Neuronal stem cell (in vitro differentiated cells): ENCODE measurements at regions not wholly inside any gene's neighbourhood (a gene's known extent, or its start where the extent isn't known, plus 50 kb on each side); places are given as distances from the start of the nearest gene placed in this dataset.

Experiments
- DNase-seq: peaks from one replicate; pipeline ENCODE4 v3.0.0-alpha.2; 2013; ENCODE audit warnings: low spot score
- H2AFZ ChIP-seq: one replicate; pipeline ENCODE4 v1.6.1; 2013; ENCODE audit warnings: mild to moderate bottlenecking, low read length, inconsistent platforms
- H2AK5ac ChIP-seq: 2 replicates; pipeline ENCODE4 v1.6.1; 2013; ENCODE audit warnings: low read depth, mild to moderate bottlenecking, inconsistent platforms, low read length, moderate library complexity, mixed read lengths
- H2BK120ac ChIP-seq: 2 replicates; pipeline ENCODE4 v1.6.1; 2013; ENCODE audit warnings: low read depth, mild to moderate bottlenecking, inconsistent platforms, low read length, moderate library complexity, mixed read lengths
- H2BK12ac ChIP-seq: one replicate; pipeline ENCODE4 v1.6.1; 2013; ENCODE audit warnings: low read length, inconsistent platforms
- H2BK15ac ChIP-seq: 2 replicates; pipeline ENCODE4 v1.6.1; 2013; ENCODE audit warnings: mild to moderate bottlenecking, low read length, inconsistent platforms, mixed read lengths
- H2BK5ac ChIP-seq: one replicate; pipeline ENCODE4 v1.6.1; 2013; ENCODE audit warnings: inconsistent platforms, mild to moderate bottlenecking, low read length, moderate library complexity
- H3K14ac ChIP-seq: one replicate; pipeline ENCODE4 v1.6.1; 2013; ENCODE audit warnings: low read length, inconsistent platforms
- H3K18ac ChIP-seq: 2 replicates; pipeline ENCODE4 v1.6.1; 2013; ENCODE audit warnings: low read length, inconsistent platforms
- H3K23ac ChIP-seq: 2 replicates; pipeline ENCODE4 v1.6.1; 2013; ENCODE audit warnings: low read depth, mild to moderate bottlenecking, mixed read lengths, low read length, inconsistent platforms; ENCODE audit not compliant: poor library complexity
- H3K27ac ChIP-seq: replicated peaks from 3 replicates; pipeline ENCODE4 v1.5.1; 2013; ENCODE audit warnings: low read length, inconsistent platforms
- H3K27me3 ChIP-seq, 3 experiments: 2 replicates each; pipeline ENCODE4 v1.6.1; 2013; ENCODE audit warnings: low read length in 3 of 3, mild to moderate bottlenecking in 2 of 3, inconsistent platforms in 1 of 3, low read depth in 1 of 3, mixed read lengths in 1 of 3, moderate library complexity in 1 of 3; ENCODE audit not compliant: control insufficient read depth in 3 of 3, insufficient read depth in 3 of 3
- H3K36me3 ChIP-seq, 2 donors: replicated peaks in 1 of 2; 2 replicates each; pipeline ENCODE4 v1.6.1; 2013; ENCODE audit warnings: low read length in 2 of 2; ENCODE audit not compliant: control insufficient read depth in 2 of 2, insufficient read depth in 2 of 2
- H3K4ac ChIP-seq: 2 replicates; pipeline ENCODE4 v1.6.1; 2013; ENCODE audit warnings: inconsistent platforms, mild to moderate bottlenecking, low read length, moderate library complexity
- H3K4me1 ChIP-seq, 2 donors: 1 replicate in 1 of 2; 2 replicates in 1 of 2; pipeline ENCODE4 v1.6.1; 2013; ENCODE audit warnings: low read length in 2 of 2, low read depth in 1 of 2; ENCODE audit not compliant: control insufficient read depth in 2 of 2, insufficient read depth in 1 of 2
- H3K4me2 ChIP-seq: one replicate; pipeline ENCODE4 v1.6.1; 2013; ENCODE audit warnings: mild to moderate bottlenecking, low read length, inconsistent platforms; ENCODE audit not compliant: insufficient read depth, poor library complexity, severe bottlenecking
- H3K4me3 ChIP-seq, 2 donors: 2 replicates each; pipeline ENCODE4 v1.5.1; 2013; ENCODE audit warnings: low read length in 2 of 2, mild to moderate bottlenecking in 2 of 2, inconsistent platforms in 1 of 2, moderate library complexity in 1 of 2
- H3K79me1 ChIP-seq: one replicate; pipeline ENCODE4 v1.6.1; 2013; ENCODE audit warnings: low read depth, mild to moderate bottlenecking, inconsistent platforms, low read length, moderate library complexity
- H3K9ac ChIP-seq: one replicate; pipeline ENCODE4 v1.6.1; 2013; ENCODE audit warnings: mild to moderate bottlenecking, low read depth, low read length, inconsistent platforms; ENCODE audit not compliant: poor library complexity
- H3K9me3 ChIP-seq, 2 donors: replicated peaks in 1 of 2; 2 replicates each; pipeline versions ENCODE3 to v1.6.1; 2013; ENCODE audit warnings: low read length in 2 of 2, mild to moderate bottlenecking in 2 of 2, inconsistent platforms in 1 of 2, low read depth in 1 of 2, mixed read lengths in 1 of 2, moderate library complexity in 1 of 2; ENCODE audit not compliant: control insufficient read depth in 2 of 2, insufficient read depth in 1 of 2
- H4K8ac ChIP-seq: one replicate; pipeline ENCODE4 v1.6.1; 2013; ENCODE audit warnings: low read depth, mild to moderate bottlenecking, inconsistent platforms, low read length, moderate library complexity
- H4K91ac ChIP-seq: one replicate; pipeline ENCODE4 v1.6.1; 2013; ENCODE audit warnings: low read length, low read depth, mild to moderate bottlenecking, inconsistent platforms; ENCODE audit not compliant: poor library complexity
- WGBS, 2 donors: extraction: QIAGEN DNeasy Blood & Tissue Kit; methylation state at CpG; one replicate each; pipeline ENCODE4 v1.1.7; 2013; ENCODE audit warnings: missing lambda C conversion rate in 2 of 2, mixed read lengths in 1 of 2; ENCODE audit not compliant: insufficient read length in 2 of 2, insufficient replicate concordance in 1 of 2; ENCODE audit errors: extremely low coverage in 2 of 2; 5-methylcytosine and 5-hydroxymethylcytosine counted together

GRCh38 chrX:42089031-42089430 is 165.7 kb upstream of the CASK start:
- Histone ChIP-seq H4K8ac (no peak overlapping the region), H3K9me3 (no peaks in the 10 kb centered on the region), H2BK15ac (no peak overlapping the region), H3K27ac (peak overlapping the region; percentile 81), H4K91ac (no peak overlapping the region), H2AK5ac (no peak overlapping the region), H2BK5ac (no peak overlapping the region), H3K4me3 (no peak overlapping the region), H2AFZ (no peak overlapping the region), H3K79me1 (no peaks in the 10 kb centered on the region), H3K4me2 (no peak overlapping the region), H3K14ac (no peak overlapping the region), H2BK12ac (no peak overlapping the region), H3K9ac (no peak overlapping the region), H3K36me3 (no peaks in the 10 kb centered on the region), H3K27me3 (no peaks in the 10 kb centered on the region), H3K23ac (no peak overlapping the region), H3K4ac (no peak overlapping the region), H3K4me1 (peaks cover 0 to 3% of the 10 kb centered on the region in 2 donors), H2BK120ac (no peak overlapping the region), H3K18ac (no peak overlapping the region)
- no CpG with 5 or more reads among the region's 5 CpGs for WGBS, 2 donors
- DNase-seq = peak; percentile 2

- peak; percentile 6 for DNase-seq
- Histone ChIP-seq H2BK5ac (no peak overlapping the region), H3K18ac (no peak overlapping the region), H2AK5ac (no peak overlapping the region), H4K91ac (no peak overlapping the region), H3K36me3 (no peaks in the 10 kb centered on the region), H2BK15ac (no peak overlapping the region), H2AFZ (no peak overlapping the region), H3K27me3 (no peaks in the 10 kb centered on the region), H3K4ac (no peak overlapping the region), H3K27ac (peak overlapping the region; percentile 61), H3K4me3 (no peak overlapping the region), H2BK120ac (no peak overlapping the region), H2BK12ac (no peak overlapping the region), H3K23ac (no peak overlapping the region), H3K14ac (no peak overlapping the region), H4K8ac (no peak overlapping the region), H3K9ac (no peak overlapping the region), H3K4me1 (peaks cover 0 to 3% of the 10 kb centered on the region in 2 donors), H3K9me3 (no peaks in the 10 kb centered on the region), H3K4me2 (no peak overlapping the region), H3K79me1 (no peaks in the 10 kb centered on the region)
Observed at GRCh38 chrX:42087960-42088359, 164.6 kb upstream of the CASK start.

DNA sequence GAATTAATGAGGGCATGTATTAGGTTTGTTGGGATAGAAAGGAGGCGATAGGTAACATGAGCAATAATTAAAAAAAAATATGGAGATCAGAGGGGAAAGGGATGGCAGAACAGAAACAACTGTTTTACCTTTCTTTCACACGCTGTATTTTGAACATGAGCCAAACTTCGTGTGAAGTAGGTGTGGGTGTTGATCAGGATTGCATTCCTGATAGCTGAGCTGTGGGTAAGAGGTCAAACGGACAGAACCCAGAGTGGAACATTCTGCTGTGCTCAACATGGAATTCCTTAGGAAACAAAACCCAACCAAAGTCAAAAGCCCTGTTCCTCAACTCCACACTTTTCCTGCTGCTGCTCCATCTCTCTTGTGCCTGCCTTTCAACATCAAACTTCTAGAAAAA is 162.5 kb upstream of the CASK start:
- Histone ChIP-seq H3K23ac (no peak overlapping the region), H3K36me3 (no peaks in the 10 kb centered on the region), H2BK15ac (no peak overlapping the region), H3K4me1 (peaks cover 0 to 3% of the 10 kb centered on the region in 2 donors), H2BK5ac (no peak overlapping the region), H3K14ac (no peak overlapping the region), H3K79me1 (no peaks in the 10 kb centered on the region), H3K4me3 (no peak overlapping the region), H3K18ac (no peak overlapping the region), H3K27me3 (no peaks in the 10 kb centered on the region), H2AFZ (no peak overlapping the region), H3K9ac (no peak overlapping the region), H2BK12ac (no peak overlapping the region), H3K9me3 (no peaks in the 10 kb centered on the region), H3K27ac (no peak overlapping the region), H4K91ac (no peak overlapping the region), H2AK5ac (no peak overlapping the region), H4K8ac (no peak overlapping the region), H3K4ac (no peak overlapping the region), H2BK120ac (no peak overlapping the region), H3K4me2 (no peak overlapping the region)
- DNase-seq = no peak
- WGBS, 2 donors = 100% methylated on average over 1 of the region's 4 CpGs; no CpG with 5 or more reads in 1 of the 2 donors

GRCh38 chrX:42079968-42080367 is 156.6 kb upstream of the CASK start:
- Histone ChIP-seq H3K4me2 (no peak overlapping the region), H2BK15ac (no peak overlapping the region), H3K9me3 (no peaks in the 10 kb centered on the region), H3K4ac (no peak overlapping the region), H2BK12ac (no peak overlapping the region), H4K8ac (no peak overlapping the region), H2BK120ac (no peak overlapping the region), H3K18ac (no peak overlapping the region), H3K23ac (no peak overlapping the region), H4K91ac (no peak overlapping the region), H3K4me3 (no peak overlapping the region), H2AK5ac (no peak overlapping the region), H3K4me1 (no peaks in the 10 kb centered on the region), H3K79me1 (no peaks in the 10 kb centered on the region), H3K9ac (no peak overlapping the region), H3K14ac (no peak overlapping the region), H3K36me3 (no peaks in the 10 kb centered on the region), H3K27ac (no peak overlapping the region), H2BK5ac (no peak overlapping the region), H2AFZ (no peak overlapping the region), H3K27me3 (peaks cover 0 to 3% (median 0%) of the 10 kb centered on the region in 3 experiments)
- no CpG with 5 or more reads among the region's 3 CpGs for WGBS, 2 donors
- no peak for DNase-seq
